GM18499 (cell line): ENCODE measurements at regions not wholly inside any gene's neighbourhood (a gene's known extent, or its start where the extent isn't known, plus 50 kb on each side); places are given as distances from the start of the nearest gene placed in this dataset.
"Not testable (repeated sequence)": the region's sequence is repeated elsewhere in the genome, so short reads cannot be mapped to it uniquely, and the experiment has no call there.

Experiments used
- ATAC-seq: cut with Tn5 transposase; IDR thresholded peaks from one replicate; pipeline ENCODE4 v1.9.1; 2021; ENCODE audit warnings: moderate number of reproducible peaks; ENCODE audit not compliant: insufficient read depth, unreplicated experiment

DNA sequence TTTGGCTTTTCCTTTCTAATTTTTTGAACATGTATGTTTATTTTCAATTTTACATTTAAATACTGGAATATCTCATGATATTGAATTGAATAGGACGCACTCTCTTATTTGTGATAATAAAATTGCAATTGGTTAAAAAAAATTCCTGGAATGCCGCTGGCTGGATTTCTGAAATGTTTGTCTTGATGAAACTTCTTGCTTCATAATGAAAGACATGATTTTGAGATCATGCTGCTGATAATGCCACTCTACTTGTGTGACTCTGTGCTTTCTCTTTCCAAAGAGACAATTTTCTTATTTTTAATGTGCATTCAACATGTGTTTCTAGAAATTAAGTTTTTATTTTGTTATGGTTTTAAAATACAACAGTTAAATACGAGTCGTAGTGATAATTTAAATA, 465.7 kb upstream of the FAR2 start:
- ATAC-seq: no peak

DNA sequence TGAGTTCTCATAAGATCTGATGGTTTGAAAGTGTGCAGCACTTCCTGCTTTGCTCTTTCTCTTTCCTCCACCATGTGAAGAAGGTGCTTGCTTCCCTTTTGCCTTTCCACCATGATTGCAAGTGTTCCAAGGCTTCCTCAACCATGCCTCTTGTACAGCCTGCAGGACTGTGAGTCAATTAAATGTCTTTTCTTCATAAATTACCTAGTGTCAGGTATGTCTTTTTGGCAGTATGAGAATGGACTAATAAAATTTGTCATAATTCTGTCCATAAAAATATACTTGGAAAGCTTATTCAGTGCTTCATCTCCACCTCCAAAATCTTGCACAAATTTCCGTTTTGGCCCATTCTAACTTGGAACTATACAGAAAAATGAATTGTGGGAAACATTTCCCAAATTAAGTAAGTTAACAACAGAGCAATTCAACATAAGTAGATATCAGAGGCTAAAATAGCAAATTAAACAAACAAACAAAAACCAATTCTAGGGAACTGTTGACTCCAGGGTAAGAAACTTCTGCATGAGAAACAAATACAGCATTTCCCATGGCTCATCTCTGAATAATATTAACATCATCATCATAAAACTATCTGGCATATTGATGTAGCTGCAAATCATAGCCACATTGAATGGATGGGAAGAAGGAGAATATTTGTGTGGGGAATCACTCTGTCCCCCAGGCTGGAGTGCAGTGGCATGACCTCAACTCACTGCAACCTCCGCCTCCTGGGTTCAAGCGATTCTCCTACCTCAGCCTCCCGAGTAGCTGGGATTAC, 459.5 kb upstream of the FAR2 start:
- ATAC-seq: no peak

DNA sequence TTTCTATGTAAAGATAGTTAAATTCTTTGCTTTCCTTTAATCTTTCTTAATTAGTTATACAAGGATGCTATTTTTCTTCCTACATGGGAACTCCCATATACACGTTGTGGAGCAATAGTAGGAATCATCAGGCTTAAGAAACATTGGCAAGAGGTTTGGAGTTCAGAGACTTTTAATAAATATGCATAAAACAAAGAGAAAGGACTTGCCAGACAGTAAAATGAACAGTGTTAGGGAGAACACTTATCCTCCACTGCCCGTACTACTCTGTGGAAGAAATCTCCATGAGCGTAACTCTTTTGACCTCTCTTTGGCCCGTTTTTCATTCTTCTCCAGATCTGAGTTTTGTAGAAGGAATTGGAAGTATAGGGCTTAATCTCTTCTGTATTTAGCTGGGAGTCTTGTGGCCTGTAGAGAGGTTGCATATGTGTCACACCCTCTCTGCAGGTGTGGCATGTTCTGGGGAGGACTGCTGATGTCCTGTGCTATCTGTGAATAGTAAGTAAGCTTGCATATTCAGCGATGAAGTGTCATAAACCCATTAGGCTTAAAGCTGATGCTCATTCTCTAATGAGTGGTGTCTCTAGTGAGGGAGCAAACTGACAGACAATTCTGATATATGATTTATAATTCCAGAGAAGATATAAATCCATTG, 455.4 kb upstream of the FAR2 start:
- ATAC-seq: no peak

DNA sequence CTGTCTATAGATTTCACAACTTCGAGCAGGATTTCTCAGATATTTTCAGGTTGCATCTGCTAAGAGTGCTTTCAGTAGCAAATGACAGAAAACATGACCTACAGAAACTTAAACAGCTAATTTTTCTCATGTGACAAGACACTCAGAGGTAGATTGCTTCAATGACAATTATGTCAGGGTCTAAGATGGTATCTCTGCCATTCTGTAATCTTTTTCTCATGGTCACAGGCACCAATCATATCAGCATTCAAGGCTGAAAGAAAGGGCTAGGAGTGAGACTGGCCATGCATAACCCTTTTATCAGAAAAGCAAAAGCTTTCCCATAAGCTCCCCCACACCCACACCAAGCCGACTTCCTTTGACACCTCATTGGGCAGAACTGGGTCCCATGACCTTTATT, 450.5 kb upstream of the FAR2 start:
- ATAC-seq: no peak

DNA sequence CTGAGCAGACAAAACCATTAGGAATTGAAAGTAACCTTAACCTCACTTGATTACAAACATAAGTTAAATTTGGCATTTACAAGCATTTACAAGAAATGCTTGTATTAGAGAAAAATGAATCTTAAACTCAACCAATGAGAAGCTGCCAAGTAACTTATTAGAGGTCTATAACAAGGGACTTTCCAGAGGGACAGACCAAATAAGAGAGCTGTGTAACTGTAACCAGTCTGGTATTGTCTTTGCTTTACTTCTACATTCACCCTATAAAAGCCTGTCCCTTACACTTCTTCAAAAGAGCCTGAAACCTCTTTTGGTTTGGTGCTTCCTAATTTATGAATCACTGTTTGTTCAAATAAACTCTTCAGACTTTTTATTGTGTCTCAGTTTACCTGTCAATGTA, 450.0 kb upstream of the FAR2 start:
- no peak for ATAC-seq

DNA sequence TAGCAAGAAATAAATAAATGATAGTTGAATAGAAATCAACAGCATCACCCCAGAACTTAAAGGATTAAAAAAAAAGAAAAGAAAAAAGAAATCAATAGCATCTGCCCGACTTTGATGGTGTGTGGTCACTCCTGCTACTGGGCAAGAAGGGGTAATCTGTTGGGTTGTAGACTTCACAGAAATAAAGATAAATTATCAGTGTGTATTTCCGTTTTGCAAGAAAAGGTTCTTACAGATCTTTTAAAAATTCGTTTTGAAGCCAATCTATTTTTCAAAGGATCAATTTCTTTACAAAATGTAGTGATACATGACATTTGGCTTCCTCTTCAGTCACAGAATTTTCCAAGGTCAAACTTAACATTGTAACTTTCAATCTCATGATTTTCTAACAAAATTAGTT, 448.9 kb upstream of the FAR2 start:
- no peak for ATAC-seq

DNA sequence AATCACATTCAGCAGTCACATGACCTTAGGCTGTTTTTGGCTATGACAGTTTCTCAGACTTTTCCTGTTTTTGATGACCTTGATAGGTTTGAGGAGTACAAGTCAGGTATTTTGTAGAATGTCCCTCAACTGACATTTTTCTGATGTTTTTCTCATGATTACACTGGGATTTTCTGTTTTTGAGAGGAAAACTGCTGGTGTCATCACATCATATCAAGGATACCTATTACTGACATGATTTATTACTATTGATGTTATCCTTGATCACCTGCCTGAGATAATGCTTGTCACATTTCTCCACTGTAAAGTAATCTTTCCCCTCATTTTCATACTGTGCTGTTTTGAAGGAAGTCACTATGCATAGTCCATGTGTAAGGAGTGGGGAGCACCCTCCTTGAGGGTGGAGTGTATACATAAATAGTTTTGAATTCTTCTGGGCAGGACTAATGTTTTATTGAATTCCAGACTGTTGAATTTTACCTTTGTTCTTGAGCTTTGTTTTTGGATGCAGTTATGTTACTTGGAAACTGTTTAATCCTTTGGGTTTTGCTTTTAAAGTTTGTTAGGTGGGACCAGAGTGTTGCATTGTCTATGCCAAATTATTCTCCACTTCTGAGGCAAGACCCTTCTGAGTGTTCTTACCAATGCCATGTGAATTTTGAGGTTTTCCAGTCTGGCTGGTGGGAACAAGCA, 444.5 kb upstream of the FAR2 start:
- ATAC-seq: no peak

DNA sequence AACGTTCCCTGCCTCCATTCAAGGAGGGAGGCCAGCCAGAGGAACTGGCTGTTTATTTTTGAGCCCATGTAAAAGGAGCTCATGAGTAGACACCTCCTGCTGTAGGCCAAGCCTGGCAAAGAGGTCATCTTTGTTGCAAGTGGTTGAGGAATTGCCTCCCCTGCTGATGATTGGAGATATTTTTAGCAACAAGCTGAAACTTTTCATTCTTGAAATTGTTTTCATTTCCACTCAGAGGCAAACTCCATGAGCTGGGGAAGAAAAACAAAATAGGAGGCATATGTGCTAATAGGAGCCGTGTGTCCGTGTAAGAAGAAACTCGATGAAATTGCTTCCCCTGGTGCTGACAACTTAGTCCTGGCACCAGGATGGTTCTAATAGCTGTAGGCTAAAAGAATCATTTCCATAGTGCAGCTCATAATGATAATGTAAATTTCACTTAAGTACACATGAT, 440.1 kb upstream of the FAR2 start:
- ATAC-seq: no peak

DNA sequence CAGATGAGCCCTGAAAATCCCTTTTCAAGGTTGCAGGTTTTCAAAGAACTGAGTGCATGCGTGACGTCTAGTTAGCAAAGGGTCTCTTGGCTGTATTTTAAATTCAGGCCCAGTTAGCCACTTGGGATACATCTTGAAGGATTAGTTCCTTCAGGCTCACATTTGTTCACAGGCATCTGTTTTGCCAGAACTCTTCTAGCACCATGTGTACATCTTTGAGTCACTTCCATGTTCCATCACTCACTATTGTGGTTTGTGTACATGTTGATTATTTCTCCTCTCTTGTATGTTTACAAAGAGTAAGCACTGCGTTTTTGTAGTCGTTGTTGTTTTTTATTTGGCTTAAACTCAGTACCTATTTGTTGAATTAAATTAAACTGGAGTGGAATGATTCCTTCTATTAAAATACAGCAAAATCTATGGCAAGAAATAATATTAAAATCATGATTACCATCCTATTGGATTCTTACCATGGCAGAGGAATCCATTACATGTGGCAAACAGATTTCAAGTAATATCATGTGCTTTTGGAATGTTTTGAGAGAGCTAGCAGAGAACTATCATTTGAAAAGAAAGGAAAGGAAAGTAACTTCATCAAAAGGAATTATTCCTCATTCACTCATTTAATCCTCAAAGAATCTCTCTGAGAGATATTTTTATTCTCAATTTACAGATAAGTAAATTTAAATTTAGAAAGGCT, 438.9 kb upstream of the FAR2 start:
- no peak for ATAC-seq

DNA sequence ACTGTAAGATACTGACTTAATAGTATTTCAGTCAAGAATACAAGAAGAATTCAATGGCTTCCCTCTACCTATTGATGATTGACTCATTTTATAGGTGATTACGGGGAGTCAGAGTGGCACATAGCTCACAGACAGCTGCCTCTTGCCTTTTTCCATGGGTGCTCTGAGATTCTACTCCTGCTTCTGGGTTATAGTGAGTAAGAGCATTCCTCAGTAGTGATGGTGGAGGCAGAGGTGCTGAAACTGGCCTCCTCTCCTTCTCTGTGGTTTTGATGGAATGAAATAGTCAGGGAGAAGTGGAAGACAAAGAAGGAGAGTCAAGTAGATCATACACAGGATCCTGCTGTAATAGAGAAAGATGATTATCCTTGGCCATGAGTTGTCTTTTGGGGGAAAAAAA, 438.2 kb upstream of the FAR2 start:
- no peak for ATAC-seq

DNA sequence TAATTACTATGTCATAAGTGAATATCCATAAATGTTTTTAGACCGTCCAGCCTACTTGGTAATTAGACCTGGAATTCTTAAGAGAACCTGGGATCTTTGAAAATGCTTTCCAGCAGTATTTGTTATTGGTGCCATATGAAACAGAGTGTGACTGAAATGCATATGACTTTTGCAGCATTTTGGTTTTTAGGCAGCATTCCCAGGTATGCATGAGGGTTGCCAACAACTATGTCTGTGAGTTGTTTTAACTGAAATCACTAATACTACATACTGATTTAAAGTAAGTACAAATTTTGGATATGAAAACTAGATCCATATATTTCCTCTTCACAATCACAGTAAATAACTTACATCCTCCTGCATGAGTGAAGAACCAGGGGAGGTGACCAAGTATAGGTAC, 437.7 kb upstream of the FAR2 start:
- no peak for ATAC-seq

DNA sequence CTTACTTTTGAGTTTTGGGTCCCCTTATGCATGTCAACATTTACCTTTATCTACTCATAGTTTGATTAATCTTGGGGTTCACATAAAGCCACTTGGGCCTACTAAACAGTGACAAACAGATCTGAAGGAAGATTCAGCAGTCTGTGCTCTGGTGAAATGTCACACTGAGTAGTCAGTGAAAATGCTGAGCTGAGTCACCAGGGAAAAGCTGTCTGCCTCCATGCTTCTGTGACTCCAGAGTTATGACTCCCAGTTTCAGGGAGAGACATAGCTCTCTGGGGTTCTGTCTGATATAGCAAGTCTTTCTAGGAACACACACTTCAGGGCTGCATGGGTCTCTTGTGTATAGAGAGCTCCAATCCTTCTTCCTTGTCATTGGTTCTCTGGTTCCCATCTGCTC, 406.3 kb upstream of the FAR2 start:
- no peak for ATAC-seq

DNA sequence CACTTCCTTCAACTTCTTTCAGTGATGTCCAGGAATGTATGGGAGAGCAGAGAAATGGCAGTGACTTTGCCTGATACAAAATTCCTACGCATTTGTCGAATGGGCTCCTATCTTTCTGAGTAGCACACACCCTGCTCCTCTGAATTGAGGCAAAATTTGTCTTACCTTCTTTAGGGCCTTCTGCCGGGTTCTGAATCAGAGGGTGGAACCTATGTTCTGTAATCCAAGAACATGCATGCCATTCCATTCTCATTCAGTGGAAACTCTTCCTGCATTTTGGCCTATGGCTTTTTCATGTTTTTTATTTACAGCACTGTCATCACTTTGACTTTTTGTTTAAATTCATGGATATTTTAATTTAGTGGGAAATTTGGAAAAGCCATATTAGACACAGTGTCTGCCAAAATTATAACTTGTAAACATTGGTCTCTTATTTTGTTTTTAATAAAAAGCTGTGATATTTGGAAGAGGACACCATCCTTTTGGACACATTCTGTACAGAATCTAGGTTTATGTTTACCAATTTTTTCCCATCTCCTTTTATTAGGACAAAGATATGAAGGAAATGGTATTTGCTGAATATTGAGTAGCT, 402.2 kb upstream of the FAR2 start:
- no peak for ATAC-seq

DNA sequence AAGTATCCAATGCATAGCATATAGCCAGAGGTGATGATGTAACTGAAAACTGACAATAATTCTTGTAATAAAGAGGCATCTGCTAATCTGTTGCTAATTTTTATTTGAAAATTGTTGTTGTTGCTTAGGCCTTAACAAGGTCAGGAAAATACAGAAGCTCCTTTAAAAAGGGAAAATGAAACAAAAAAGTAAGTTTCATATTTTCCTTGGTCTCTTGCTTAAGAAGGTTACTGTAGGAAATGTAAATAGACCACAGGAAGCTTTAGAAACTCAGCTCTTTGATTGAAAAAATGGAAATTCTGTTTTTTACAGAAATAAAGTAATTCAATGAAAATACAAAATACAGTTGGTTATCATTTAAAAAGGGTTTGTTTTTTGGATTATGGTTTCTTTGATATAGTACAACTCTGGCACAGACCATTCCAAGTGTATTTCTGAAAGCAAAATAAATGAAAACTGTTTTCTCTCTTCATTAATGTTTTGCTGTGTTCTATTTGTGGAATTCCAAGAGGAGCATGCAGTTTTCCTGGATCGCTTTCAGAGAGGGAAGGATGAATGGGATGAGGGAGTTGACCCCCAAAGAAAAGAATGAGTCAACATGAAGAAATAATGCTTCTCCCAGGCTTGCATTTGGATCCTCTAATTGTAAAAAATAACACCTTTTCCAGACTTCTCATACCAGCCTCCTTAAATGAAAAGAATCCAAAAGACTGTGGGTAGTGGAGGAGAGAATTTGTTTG, 398.0 kb upstream of the FAR2 start:
- no peak for ATAC-seq

DNA sequence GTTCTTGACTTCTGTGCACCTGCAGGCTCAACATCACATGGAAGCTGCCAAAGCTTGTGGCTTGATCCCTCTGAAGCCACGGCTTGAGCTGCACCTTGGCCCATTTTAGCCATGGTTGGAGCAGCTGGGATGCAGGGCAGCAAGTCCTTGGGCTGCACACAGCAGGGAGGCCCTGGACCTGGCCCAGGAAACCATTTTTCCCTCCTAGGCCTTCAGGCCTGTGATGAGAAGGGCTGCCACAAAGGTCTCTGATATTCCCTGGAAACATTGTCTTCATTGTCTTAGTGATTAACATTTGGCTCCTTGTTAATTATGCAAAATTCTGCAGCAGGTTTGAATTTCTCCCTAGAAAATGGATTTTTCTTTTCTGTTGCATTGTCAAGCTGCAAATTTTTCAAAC, 394.1 kb upstream of the FAR2 start:
- no peak for ATAC-seq

DNA sequence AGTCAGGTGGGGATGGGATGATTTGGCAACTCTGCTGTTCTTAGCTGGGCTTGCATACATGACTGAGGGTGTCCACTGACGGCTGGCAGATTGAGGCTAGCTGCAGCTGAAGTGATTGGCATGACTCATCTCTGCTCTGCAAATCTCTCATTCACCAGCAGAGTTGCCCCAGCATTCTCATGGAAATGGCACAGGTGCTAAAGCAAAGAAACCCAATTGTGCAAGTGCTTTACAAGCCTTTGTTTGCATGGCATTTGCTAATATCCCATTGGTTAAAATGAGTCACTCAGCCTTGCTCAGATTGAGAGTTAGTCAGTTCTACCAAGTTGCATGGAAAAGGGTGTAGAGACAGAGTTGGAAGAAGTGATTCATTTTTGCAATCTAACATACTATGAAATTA, 389.7 kb upstream of the FAR2 start:
- no peak for ATAC-seq

DNA sequence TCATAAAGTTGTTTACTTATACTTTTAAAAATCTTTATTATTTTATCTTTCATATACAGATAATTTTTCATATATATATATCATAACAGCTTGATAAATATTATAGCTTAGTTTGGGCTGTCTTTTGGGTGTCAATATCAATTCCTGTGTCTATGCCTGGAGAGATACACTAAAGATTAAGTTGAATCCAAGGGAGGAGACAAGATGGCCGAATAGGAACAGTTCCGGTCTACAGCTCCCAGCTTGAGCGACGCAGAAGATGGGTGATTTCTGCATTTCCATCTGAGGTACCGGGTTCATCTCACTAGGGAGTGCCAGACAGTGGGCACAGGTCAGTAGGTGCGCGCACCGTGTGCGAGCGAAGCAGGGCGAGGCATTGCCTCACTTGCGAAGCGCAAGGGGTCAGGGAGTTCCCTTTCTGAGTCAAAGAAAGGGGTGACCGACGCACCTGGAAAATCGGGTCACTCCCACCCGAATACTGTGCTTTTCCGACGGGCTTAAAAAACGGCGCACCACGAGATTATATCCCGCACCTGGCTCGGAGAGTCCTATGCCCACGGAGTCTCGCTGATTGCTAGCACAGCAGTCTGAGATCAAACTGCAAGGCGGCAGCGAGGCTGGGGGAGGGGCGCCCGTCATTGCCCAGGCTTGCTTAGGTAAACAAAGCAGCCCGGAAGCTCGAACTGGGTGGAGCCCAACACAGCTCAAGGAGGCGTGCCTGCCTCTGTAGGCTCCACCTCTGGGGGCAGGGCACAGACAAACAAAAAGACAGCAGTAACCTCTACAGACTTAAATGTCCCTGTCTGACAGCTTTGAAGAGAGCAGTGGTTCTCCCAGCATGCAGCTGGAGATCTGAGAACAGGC, 388.8 kb upstream of the FAR2 start:
- not testable (repeated sequence) for ATAC-seq

DNA sequence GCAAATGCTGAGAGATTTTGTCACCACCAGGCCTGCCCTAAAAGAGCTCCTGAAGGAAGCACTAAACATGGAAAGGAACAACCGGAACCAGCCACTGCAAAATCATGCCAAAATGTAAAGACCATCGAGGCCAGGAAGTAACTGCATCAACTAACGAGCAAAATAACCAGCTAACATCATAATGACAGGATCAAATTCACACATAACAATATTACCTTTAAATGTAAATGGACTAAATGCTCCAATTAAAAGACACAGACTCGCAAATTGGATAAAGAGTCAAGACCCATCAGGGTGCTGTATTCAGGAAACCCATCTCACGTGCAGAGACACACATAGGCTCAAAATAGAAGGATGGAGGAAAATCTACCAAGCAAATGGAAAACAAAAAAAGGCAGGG, 387.2 kb upstream of the FAR2 start:
- not testable (repeated sequence) for ATAC-seq

DNA sequence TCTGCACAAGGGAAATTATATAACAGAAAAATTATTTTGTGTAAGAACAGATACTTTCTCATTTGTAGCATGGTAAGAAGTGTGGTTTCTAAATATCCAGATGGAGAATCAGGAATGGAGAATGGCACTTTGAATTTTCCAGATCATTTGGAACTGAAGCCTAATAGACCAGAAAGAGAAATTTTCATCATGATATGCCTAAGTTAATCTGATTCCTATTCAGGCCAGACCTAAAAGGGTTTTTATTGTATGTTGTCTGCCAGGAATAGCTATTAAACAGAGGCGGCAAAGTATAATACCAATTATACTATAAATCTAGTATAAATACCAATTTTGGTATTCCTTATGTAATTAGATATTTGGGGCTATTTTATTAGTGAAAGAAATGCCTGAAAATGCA, 382.7 kb upstream of the FAR2 start:
- ATAC-seq: no peak
